ENCODE measurements at regions not wholly inside any gene's neighbourhood (a gene's known extent, or its start where the extent isn't known, plus 50 kb on each side); places are given as distances from the start of the nearest gene placed in this dataset.

DNA sequence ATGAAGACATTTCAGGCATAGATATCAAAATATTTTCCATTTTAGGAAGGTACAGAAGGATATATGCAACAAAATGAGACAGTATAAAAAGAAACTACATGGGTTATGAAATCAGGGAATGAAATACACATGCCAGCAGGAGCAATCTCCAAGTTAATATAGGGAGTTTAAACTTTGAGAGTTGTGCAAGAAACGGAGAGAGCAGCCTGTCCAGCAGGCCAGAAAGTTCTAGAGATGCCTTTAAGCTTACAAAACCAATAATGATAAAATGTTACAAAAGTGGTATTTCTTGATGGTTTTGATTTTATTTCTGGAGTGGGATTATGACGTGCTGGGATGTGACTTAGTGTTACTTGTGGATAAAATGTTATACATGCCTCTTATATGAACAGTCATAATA, 2047.9 kb downstream of the ARAP2 start:
- no peak for TF ChIP-seq POLR2A (IDR thresholded peaks at IDR 0.05; ENCODE audit: low read depth, low read length)
- no peak for TF ChIP-seq POLR2AphosphoS5 (IDR thresholded peaks at IDR 0.05; ENCODE audit: low read depth, low read length)
